Esophagus muscularis mucosa (tissue), 4 donors: ENCODE measurements at regions not wholly inside any gene's neighbourhood (a gene's known extent, or its start where the extent isn't known, plus 50 kb on each side); places are given as distances from the start of the nearest gene placed in this dataset.
A peak's percentile ranks its signal among the peaks of the same experiment; 100 is the strongest.

ENCODE experiments used
- DNase-seq: peaks from one replicate; pipeline ENCODE4 v3.0.0-alpha.2; 2017; ENCODE audit errors: extremely low spot score
- H3K27ac ChIP-seq, 4 donors: fragments of 200-600 bp; sonication (generic); replicated peaks in 1 of 4; 1 replicate in 3 of 4; 2 replicates in 1 of 4; pipeline ENCODE4 v1.5.1; 2016 to 2019; ENCODE audit warnings: mild to moderate bottlenecking in 1 of 4
- H3K27me3 ChIP-seq, 4 donors: fragments of 200-600 bp; sonication (generic); one replicate each; pipeline versions ENCODE4 v1.5.1 to v1.6.0; 2016 to 2019
- H3K36me3 ChIP-seq, 4 donors: fragments of 200-600 bp; sonication (generic); one replicate each; pipeline ENCODE4 v1.5.1; 2016 to 2019
- H3K4me1 ChIP-seq, 4 donors: fragments of 200-600 bp; sonication (generic); one replicate each; pipeline ENCODE4 v1.5.1; 2016 to 2019
- H3K4me3 ChIP-seq, 4 donors: fragments of 200-600 bp; sonication (generic); 1 replicate in 2 of 4; 2 replicates in 2 of 4; pipeline ENCODE4 v1.5.1; 2016 to 2019; ENCODE audit warnings: mild to moderate bottlenecking in 4 of 4, moderate library complexity in 1 of 4
- H3K9me3 ChIP-seq, 4 donors: fragments of 200-600 bp; sonication (generic); 1 replicate in 3 of 4; 2 replicates in 1 of 4; pipeline ENCODE4 v1.5.1; 2016 to 2019
- EP300 ChIP-seq: sonication (generic); formaldehyde crosslinking; IDR thresholded peaks from one replicate; pipeline ENCODE4 v1.6.1; 2017; ENCODE audit warnings: antibody characterized with exemption
- POLR2A ChIP-seq: fragments of 450-650 bp; IDR thresholded peaks from one replicate; pipeline ENCODE4 v1.6.1; 2017; ENCODE audit warnings: antibody characterized with exemption, moderate library complexity, mild to moderate bottlenecking, low read depth
- POLR2AphosphoS5 ChIP-seq, 2 donors: sonication (generic); formaldehyde crosslinking; IDR thresholded peaks; one replicate each; pipeline ENCODE4 v1.6.1; 2017; ENCODE audit warnings: antibody characterized with exemption in 2 of 2
- WGBS: methylation state at CpG from one replicate; pipeline ENCODE4 v1.1.5; 2018; 5-methylcytosine and 5-hydroxymethylcytosine counted together
- intact Hi-C: fragments of 100-400 bp; cut with DNase I; formaldehyde crosslinking; loops from one replicate; pipeline ENCODE4 v1.15.1; 2023
- TF ChIP-seq, protein P1 (sequence below), 3 experiments: fragments of 200-600 bp in 2 of 3; fragments of 450-650 bp in 1 of 3; sonication (generic) in 2 of 3; IDR thresholded peaks; one replicate each; pipeline ENCODE4 v1.5.1; 2017 to 2019; ENCODE audit warnings: antibody characterized with exemption in 3 of 3, mild to moderate bottlenecking in 2 of 3, moderate library complexity in 1 of 3

DNA sequence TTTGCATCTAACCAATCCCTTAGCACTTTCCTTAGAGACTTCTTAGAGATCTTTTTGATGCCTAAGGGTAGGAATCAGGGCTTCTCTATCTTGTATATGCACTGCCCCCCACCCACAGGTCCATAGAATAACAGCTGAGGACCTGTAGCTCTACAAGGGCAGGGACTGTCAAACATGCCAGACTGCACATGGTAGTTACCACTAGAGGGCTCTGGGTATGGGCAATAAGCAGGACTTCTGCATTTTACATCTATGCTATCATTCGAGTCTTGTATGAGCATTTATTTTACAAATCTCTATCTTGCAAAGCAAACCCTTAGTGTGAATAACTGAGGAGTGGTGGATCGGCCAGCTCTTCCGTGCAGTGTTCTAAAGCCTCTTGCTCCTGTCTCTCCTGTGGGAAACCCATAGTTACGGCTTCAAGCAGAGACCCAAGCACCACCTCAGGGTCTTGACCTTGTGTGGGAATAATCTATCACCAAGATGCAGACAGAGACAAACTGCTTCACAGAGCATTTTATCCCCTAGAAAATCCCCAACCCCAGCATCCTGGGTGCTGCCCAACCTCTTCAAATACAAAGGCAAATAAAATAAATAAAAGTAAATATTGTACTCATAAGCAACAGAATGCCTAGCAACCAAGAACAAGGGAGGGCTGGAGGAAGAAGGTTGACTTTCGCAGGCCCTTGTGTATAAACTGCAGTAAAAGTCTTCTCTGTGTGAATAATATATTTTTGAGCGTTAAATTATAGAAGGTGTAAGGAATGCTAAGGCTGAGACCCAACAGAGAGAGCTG lies 219.3 kb downstream of the WDR11 start:
- DNase-seq = no peak
- no peak for TF ChIP-seq POLR2A
- no peak for TF ChIP-seq POLR2AphosphoS5 (IDR thresholded peaks at IDR 0.05)
- TF ChIP-seq, protein P1, sequence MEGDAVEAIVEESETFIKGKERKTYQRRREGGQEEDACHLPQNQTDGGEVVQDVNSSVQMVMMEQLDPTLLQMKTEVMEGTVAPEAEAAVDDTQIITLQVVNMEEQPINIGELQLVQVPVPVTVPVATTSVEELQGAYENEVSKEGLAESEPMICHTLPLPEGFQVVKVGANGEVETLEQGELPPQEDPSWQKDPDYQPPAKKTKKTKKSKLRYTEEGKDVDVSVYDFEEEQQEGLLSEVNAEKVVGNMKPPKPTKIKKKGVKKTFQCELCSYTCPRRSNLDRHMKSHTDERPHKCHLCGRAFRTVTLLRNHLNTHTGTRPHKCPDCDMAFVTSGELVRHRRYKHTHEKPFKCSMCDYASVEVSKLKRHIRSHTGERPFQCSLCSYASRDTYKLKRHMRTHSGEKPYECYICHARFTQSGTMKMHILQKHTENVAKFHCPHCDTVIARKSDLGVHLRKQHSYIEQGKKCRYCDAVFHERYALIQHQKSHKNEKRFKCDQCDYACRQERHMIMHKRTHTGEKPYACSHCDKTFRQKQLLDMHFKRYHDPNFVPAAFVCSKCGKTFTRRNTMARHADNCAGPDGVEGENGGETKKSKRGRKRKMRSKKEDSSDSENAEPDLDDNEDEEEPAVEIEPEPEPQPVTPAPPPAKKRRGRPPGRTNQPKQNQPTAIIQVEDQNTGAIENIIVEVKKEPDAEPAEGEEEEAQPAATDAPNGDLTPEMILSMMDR (IDR thresholded peaks at IDR 0.05) = peak; percentile 26 to 40 (median 31)
- TF ChIP-seq EP300 = no peak
- H3K27ac ChIP-seq = peak overlapping the region; percentile 61 to 74 (median 70)
- H3K9me3 ChIP-seq = no peaks in the 10 kb centered on the region
- no peaks in the 10 kb centered on the region for H3K36me3 ChIP-seq
- peaks cover 0 to 61% (median 29%) of the 10 kb centered on the region in 4 donors for H3K4me1 ChIP-seq
- intact Hi-C loops = loop anchor here (10.0 kb wide), 1 partner anchor 524 kb away; the partner anchor contains the start of gene FGFR2
- 34% methylated on average over 6 of the region's 6 CpGs for WGBS
- H3K4me3 ChIP-seq = no peak overlapping the region
- no peaks in the 10 kb centered on the region for H3K27me3 ChIP-seq

DNA sequence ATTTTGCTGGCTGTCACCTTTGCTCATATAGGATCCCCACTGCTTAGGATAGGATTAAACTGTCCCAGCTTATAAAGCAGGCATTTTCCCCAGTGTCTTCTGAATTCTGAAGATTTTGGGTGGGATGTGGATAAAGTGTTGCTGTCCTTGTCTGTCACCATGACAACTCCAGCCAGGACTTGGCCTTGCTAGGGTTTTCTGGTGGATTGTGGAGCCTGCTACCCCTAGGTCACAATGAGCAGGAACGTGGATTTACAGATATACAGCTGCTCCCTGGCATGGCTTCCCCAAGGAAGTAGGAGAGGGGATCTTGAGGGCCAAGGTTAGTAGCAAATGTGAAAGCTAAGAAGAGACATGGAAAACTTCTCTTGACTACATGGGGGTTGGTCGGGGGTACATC lies 220.7 kb downstream of the WDR11 start:
- Histone ChIP-seq H3K36me3 (no peaks in the 10 kb centered on the region), H3K9me3 (no peaks in the 10 kb centered on the region), H3K4me3 (no peak overlapping the region), H3K27ac (peak overlapping the region in 3 of 4 donors; percentile 10 to 67 (median 25)), H3K27me3 (no peaks in the 10 kb centered on the region), H3K4me1 (peaks cover 3 to 75% (median 43%) of the 10 kb centered on the region in 4 donors)
- TF ChIP-seq POLR2A (no peak), EP300 (no peak), POLR2AphosphoS5 (IDR thresholded peaks at IDR 0.05) (no peak)
- TF ChIP-seq, protein P1 (IDR thresholded peaks at IDR 0.05) = no peak
- WGBS = 53% methylated on average over 2 of the region's 2 CpGs
- intact Hi-C loops = loop anchor here (10.0 kb wide), 1 partner anchor 523 kb away; the partner anchor contains the start of gene FGFR2
- DNase-seq = no peak

DNA sequence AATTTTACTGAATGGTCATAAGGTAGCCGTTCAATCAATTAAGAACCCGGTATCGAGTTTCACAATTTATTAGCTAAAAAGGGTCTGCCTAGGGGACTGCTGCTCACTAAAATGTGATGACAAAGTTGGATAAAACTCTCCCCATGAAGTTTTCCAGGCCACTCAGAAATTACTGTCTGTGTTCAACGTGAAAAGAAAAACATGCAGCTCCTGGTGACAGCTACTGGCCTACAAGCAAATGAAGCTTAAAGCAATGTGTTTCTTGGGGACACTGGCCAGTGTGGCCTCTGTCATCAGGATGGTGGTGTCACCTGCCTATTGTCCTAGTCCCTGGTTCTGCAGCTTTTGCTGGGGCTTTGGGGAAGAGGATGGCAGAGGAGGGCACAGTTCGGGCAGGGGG lies 222.6 kb downstream of the WDR11 start:
- Histone ChIP-seq H3K27ac (peak overlapping the region in 1 of 4 donors; percentile 54), H3K9me3 (no peaks in the 10 kb centered on the region), H3K36me3 (no peaks in the 10 kb centered on the region), H3K4me1 (peaks cover 5 to 93% (median 60%) of the 10 kb centered on the region in 4 donors), H3K4me3 (no peak overlapping the region), H3K27me3 (no peaks in the 10 kb centered on the region)
- no peak for DNase-seq
- TF ChIP-seq, protein P1 (IDR thresholded peaks at IDR 0.05) = no peak
- TF ChIP-seq POLR2A = no peak
- no peak for TF ChIP-seq EP300
- TF ChIP-seq POLR2AphosphoS5 (IDR thresholded peaks at IDR 0.05) = no peak
- 55% methylated on average over 4 of the region's 5 CpGs for WGBS
- intact Hi-C loops = loop anchor here (10.0 kb wide), 1 partner anchor 521 kb away; the partner anchor contains the start of gene FGFR2

DNA sequence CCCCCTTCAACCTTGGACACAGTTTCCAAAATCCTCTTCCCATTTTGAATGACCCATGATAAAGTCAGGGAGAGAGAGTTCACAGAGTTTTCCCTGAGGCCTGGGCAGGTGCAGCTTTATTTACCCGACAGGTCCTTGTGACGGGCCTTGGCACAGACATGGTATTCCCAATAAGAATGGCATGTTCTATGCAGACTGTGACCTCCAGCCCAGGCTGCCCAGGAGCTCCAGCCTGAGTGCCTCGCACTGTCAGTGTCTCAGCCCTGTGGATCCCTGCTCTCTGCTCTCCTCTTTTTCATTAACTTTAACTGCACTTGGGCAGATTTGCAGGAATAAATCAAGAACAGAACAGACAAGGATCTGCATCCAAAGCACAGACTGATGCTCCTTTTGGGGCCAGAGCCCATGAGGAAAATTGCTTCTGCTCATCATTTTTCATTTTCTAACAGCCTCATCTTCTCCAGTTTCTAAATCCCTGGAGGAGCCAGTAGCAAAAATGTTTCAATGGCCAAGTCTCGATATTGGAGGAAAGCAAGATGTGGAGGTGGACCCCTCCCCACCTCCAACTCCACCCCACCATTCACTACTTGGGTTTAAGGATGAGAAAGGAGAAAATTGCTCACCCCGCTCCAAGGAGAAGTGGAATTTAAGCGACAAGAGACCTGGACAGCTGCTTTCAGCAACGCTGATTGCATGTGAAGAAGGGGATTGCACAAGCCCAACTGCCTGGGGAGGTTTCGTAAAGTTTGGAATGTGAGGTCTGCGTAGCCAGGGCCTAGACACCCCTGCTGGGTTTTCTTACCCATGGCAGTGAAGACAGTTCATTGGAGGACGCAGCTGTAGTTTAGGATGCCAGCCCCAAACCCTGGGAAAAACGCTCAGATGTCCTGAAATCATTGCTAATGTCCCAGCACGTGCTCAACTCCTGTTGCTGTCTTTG lies 225.9 kb downstream of the WDR11 start:
- no peak for DNase-seq
- Histone ChIP-seq H3K4me3 (no peak overlapping the region), H3K27ac (peak overlapping the region; percentile 29 to 64 (median 48)), H3K36me3 (no peaks in the 10 kb centered on the region), H3K27me3 (no peaks in the 10 kb centered on the region), H3K9me3 (no peaks in the 10 kb centered on the region), H3K4me1 (peaks cover 5 to 82% (median 61%) of the 10 kb centered on the region in 4 donors)
- intact Hi-C loops = loop anchor here (10.0 kb wide), 1 partner anchor 518 kb away; the partner anchor contains the start of gene FGFR2
- 68% methylated on average over 12 of the region's 12 CpGs for WGBS
- TF ChIP-seq POLR2AphosphoS5 (IDR thresholded peaks at IDR 0.05) = peak; percentile 8
- TF ChIP-seq, protein P1 (IDR thresholded peaks at IDR 0.05) = no peak
